Prostate gland (tissue), 2 donors: ENCODE measurements at regions not wholly inside any gene's neighbourhood (a gene's known extent, or its start where the extent isn't known, plus 50 kb on each side); places are given as distances from the start of the nearest gene placed in this dataset.

Experiments
- CTCF ChIP-seq, 4 experiments: fragments of 200-600 bp in 2 of 4; fragments of 450-650 bp in 2 of 4; sonication (generic) in 2 of 4; IDR thresholded peaks; 1 replicate in 3 of 4; 2 replicates in 1 of 4; pipeline ENCODE4 v1.5.1; 2016 to 2019; ENCODE audit warnings: antibody characterized with exemption in 4 of 4, mild to moderate bottlenecking in 2 of 4, moderate library complexity in 2 of 4
- POLR2AphosphoS5 ChIP-seq: sonication (generic); formaldehyde crosslinking; IDR thresholded peaks from one replicate; pipeline ENCODE4 v1.6.1; 2017; ENCODE audit warnings: antibody characterized with exemption

GRCh38 chrX:39194673-39195072 lies 393.4 kb downstream of the MID1IP1 start:
- TF ChIP-seq CTCF (IDR thresholded peaks at IDR 0.05): no peak
- no peak for TF ChIP-seq POLR2AphosphoS5
